Calu3 (cell line): ENCODE measurements at regions not wholly inside any gene's neighbourhood (a gene's known extent, or its start where the extent isn't known, plus 50 kb on each side); places are given as distances from the start of the nearest gene placed in this dataset.

Source experiments
- BruUV-seq: library from RNA; stranded (reverse); fragments of 400-500 nt; replicated peaks from 2 replicates; lab custom pipeline; 2021; lab: Mats Ljungman, UMichigan
- CTCF ChIA-PET: fragments of 300-600 bp; sonication (Branson Sonifier 250); formaldehyde crosslinking; loops from one replicate; lab custom pipeline; 2022; ENCODE audit warnings: antibody characterized with exemption; lab: Charles Lee
- DNase-seq: peaks from one replicate; pipeline ENCODE4 v3.0.0; 2022
- H3K27ac Mint-ChIP-seq: one replicate; pipeline ENCODE4 v1.8.0; 2022; ENCODE audit warnings: mixed read lengths; ENCODE audit not compliant: unreplicated experiment
- H3K27me3 Mint-ChIP-seq: one replicate; pipeline ENCODE4 v1.8.0; 2022; ENCODE audit warnings: mixed read lengths; ENCODE audit not compliant: unreplicated experiment
- H3K36me3 Mint-ChIP-seq: one replicate; pipeline ENCODE4 v1.8.0; 2022; ENCODE audit warnings: mild to moderate bottlenecking, moderate library complexity, mixed read lengths; ENCODE audit not compliant: insufficient read depth, unreplicated experiment
- H3K4me1 Mint-ChIP-seq: one replicate; pipeline ENCODE4 v1.8.0; 2022; ENCODE audit warnings: mild to moderate bottlenecking, low read depth, mixed read lengths; ENCODE audit not compliant: unreplicated experiment
- H3K4me3 Mint-ChIP-seq: one replicate; pipeline ENCODE4 v1.8.0; 2022; ENCODE audit warnings: mild to moderate bottlenecking, low read depth, moderate library complexity, mixed read lengths; ENCODE audit not compliant: unreplicated experiment
- H3K9me3 Mint-ChIP-seq: one replicate; pipeline ENCODE4 v1.8.0; 2022; ENCODE audit warnings: low read depth, mixed read lengths; ENCODE audit not compliant: unreplicated experiment
- intact Hi-C: fragments of 100-400 bp; cut with micrococcal nuclease; formaldehyde crosslinking; loops from one replicate; pipeline ENCODE4 v1.10.0; 2022; ENCODE audit not compliant: unreplicated experiment
- TF ChIP-seq, protein P1 (sequence below): fragments of 200-600 bp; IDR thresholded peaks from one replicate; pipeline ENCODE4 v1.8.0; 2022; ENCODE audit warnings: antibody characterized with exemption; ENCODE audit not compliant: unreplicated experiment

DNA sequence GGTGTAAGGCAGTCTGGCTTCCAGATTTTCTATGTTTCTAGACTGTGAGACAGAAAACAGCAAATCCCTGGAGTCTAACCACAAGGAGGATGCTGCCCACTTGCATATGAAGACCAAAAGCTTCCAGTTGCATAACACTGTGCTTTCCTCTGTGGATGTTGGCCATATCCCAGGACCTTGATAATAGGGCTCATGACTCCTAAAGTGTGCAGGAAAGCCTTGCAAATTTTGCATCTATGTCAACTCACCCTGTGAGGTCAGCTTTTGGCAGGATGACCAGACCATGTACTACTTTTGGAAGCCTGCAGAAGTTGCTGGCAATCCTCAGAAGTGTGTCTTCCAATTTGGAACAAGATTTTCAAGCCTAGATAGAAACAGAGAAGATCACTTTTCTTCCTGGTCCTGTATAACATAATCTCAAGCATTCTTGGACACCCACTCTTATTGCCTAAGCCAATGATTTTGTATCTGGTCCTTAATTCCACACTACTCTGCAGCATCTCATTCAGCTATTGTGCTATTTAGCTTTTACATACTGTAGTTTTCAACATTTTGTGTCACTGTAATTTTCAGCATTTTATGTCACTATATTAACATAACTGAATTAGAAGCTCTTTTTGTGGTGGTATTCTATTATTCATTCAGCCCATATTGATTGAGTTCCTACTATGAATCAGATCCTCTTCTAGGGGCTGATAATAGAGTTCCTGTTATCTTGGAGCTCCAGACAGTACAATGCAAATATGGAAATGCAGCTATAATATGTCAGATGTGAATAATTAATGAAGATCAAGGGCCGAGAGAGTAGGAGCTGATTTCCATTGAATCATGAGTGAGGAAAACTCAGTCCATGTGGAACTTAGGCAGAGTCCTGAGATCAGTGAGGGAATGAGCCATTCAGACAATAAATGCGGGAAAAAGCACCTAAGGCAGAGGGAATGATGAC lies 85.3 kb upstream of the RAB27B start:
- CTCF ChIA-PET: interaction anchor here (1.1 kb wide), 2 partner anchors 9 to 38 kb away, joined by 3 read pairs; no protein-coding TSS in a partner anchor
- H3K27ac Mint-ChIP-seq: peak overlapping the region; percentile 30
- no TSS peak for BruUV-seq
- no peak overlapping the region for H3K4me3 Mint-ChIP-seq
- H3K4me1 Mint-ChIP-seq: peaks cover 60% of the 10 kb centered on the region
- TF ChIP-seq, protein P1, sequence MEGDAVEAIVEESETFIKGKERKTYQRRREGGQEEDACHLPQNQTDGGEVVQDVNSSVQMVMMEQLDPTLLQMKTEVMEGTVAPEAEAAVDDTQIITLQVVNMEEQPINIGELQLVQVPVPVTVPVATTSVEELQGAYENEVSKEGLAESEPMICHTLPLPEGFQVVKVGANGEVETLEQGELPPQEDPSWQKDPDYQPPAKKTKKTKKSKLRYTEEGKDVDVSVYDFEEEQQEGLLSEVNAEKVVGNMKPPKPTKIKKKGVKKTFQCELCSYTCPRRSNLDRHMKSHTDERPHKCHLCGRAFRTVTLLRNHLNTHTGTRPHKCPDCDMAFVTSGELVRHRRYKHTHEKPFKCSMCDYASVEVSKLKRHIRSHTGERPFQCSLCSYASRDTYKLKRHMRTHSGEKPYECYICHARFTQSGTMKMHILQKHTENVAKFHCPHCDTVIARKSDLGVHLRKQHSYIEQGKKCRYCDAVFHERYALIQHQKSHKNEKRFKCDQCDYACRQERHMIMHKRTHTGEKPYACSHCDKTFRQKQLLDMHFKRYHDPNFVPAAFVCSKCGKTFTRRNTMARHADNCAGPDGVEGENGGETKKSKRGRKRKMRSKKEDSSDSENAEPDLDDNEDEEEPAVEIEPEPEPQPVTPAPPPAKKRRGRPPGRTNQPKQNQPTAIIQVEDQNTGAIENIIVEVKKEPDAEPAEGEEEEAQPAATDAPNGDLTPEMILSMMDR: no peak
- no peaks in the 10 kb centered on the region for H3K9me3 Mint-ChIP-seq
- no peaks in the 10 kb centered on the region for H3K36me3 Mint-ChIP-seq
- H3K27me3 Mint-ChIP-seq: no peaks in the 10 kb centered on the region
- DNase-seq: no peak
- intact Hi-C loops: no loop called here

DNA sequence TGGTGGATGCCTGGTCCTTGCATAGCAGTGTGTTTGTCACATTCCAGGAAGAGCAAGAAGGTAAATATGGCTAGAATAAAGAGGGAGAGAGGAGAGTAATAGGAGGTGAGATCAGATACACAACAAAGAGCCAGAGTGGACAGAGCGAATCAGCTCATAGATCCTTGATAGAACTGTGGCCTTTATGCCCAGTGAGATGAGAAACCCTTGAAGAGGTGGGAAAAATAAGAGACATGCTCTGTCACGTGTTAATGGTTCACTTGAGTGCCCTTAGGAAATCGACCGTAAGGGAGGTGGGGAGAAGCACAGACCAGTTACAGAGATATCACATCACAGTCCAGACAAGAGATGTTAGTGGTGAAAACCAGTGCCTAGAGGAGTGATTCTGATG lies 84.7 kb upstream of the RAB27B start:
- Mint-ChIP-seq H3K27ac (peak overlapping the region; percentile 30), H3K36me3 (no peaks in the 10 kb centered on the region)
- no TSS peak for BruUV-seq

DNA sequence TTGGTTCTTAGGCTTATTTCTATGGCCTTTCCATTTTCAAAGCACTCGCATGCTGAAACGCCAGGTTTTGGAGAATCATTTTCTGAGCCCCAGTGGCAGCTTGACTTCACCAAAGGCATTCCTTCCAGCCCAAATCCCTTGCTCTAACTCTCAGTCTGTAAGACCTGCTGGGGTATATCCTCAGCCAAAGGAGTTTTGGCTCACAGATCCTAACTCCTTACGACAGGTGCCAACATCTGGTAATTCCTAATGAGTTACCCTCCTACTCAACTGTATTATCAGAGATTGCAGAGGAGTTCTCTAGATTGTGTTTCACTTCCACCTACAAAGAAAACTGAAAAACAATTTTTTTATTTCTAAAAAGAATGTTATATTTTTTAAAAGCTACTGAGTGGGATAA lies 79.0 kb upstream of the RAB27B start:
- Mint-ChIP-seq H3K4me3 (no peak overlapping the region), H3K9me3 (no peaks in the 10 kb centered on the region), H3K36me3 (no peaks in the 10 kb centered on the region), H3K4me1 (peaks cover 36% of the 10 kb centered on the region), H3K27me3 (no peaks in the 10 kb centered on the region), H3K27ac (no peak overlapping the region)
- DNase-seq: no peak
- intact Hi-C loops: no loop called here
- no TSS peak for BruUV-seq
- TF ChIP-seq, protein P1: no peak
- CTCF ChIA-PET: no interaction called here

More for the DNA sequence above, 84.7 kb upstream of the RAB27B start:
- Mint-ChIP-seq H3K4me1 (peaks cover 54% of the 10 kb centered on the region), H3K9me3 (no peaks in the 10 kb centered on the region), H3K27me3 (no peaks in the 10 kb centered on the region), H3K4me3 (no peak overlapping the region)
- DNase-seq: no peak
- CTCF ChIA-PET: interaction anchor here (1.1 kb wide), 1 partner anchor 10 kb away, joined by 3 read pairs; no protein-coding TSS in a partner anchor
- TF ChIP-seq, protein P1: no peak
- intact Hi-C loops: no loop called here

DNA sequence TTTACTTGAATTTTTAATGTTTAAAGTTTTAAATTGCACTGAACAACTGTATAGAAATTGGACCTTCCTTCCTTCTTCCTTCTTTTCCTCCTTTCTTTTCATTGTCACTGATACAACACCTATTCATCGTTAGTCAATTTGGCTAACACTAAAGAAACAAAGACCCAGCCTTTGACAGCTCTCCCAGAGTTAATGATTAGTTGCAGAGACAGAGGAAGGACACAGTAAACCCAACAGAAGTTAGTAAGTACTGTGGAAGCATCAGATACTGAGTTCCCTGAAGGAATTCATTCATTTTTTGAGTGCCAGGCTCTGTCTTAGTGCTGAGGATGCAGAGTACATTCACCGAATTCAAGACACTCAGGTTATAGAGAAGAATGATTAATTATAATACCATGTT lies 77.9 kb upstream of the RAB27B start:
- CTCF ChIA-PET: no interaction called here

More for the DNA sequence above, 77.9 kb upstream of the RAB27B start:
- intact Hi-C loops: no loop called here
- TF ChIP-seq, protein P1: no peak
- Mint-ChIP-seq H3K27me3 (no peaks in the 10 kb centered on the region), H3K9me3 (no peaks in the 10 kb centered on the region), H3K27ac (peak overlapping the region; percentile 36), H3K4me1 (peaks cover 36% of the 10 kb centered on the region), H3K4me3 (no peak overlapping the region), H3K36me3 (no peaks in the 10 kb centered on the region)
- DNase-seq: no peak
- no TSS peak for BruUV-seq
